ENCODE measurements at regions not wholly inside any gene's neighbourhood (a gene's known extent, or its start where the extent isn't known, plus 50 kb on each side); places are given as distances from the start of the nearest gene placed in this dataset.

DNA sequence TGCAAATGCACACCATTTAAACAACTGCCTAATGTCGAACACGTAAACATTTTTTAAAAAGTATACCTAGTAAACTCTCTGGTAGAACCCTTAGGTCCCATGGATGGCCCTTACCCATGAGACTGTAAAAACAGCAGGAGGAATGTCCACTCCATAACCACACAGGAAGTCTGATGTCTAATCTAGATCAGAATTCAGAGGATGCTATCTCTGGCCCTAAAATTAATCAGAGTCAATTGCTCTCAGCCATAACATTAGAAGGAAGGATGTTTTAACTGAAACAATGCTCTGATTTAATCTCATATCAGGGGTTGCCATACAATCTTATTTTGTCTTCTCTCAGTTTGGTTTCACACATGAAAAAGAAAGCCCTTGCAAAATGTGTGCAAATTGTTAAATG lies 416.3 kb upstream of the PIK3C3 start:
- TF ChIP-seq LARP7 (IDR thresholded peaks at IDR 0.05) (no peak), RELA (IDR thresholded peaks at IDR 0.05; ENCODE audit: borderline replicate concordance, partially characterized antibody) (no peak), SIN3A (IDR thresholded peaks at IDR 0.05; ENCODE audit: low read depth, low read length) (no peak), KDM1A (IDR thresholded peaks at IDR 0.05; ENCODE audit: borderline replicate concordance) (no peak), EED (IDR thresholded peaks at IDR 0.05; ENCODE audit: low read depth) (no peak), CBX5 (IDR thresholded peaks at IDR 0.05; ENCODE audit: low read depth) (no peak), EP300 (IDR thresholded peaks at IDR 0.05; ENCODE audit: borderline replicate concordance in 1 of 2, control insufficient read depth in 1 of 2, low read depth in 2 of 2, low read length in 2 of 2) (no peak), SMC3 (IDR thresholded peaks at IDR 0.05; ENCODE audit: borderline replicate concordance, low read length) (no peak), ETV6 (conservative IDR thresholded peaks at IDR 0.05 in 1 of 2, IDR thresholded peaks at IDR 0.05 in 1 of 2; ENCODE audit: borderline replicate concordance in 1 of 2, low read depth in 1 of 2) (no peak), BCL11A (IDR thresholded peaks at IDR 0.05; ENCODE audit: low read depth, low read length) (no peak), HCFC1 (IDR thresholded peaks at IDR 0.05; ENCODE audit: low read length) (no peak)
- TF ChIP-seq, protein P1, sequence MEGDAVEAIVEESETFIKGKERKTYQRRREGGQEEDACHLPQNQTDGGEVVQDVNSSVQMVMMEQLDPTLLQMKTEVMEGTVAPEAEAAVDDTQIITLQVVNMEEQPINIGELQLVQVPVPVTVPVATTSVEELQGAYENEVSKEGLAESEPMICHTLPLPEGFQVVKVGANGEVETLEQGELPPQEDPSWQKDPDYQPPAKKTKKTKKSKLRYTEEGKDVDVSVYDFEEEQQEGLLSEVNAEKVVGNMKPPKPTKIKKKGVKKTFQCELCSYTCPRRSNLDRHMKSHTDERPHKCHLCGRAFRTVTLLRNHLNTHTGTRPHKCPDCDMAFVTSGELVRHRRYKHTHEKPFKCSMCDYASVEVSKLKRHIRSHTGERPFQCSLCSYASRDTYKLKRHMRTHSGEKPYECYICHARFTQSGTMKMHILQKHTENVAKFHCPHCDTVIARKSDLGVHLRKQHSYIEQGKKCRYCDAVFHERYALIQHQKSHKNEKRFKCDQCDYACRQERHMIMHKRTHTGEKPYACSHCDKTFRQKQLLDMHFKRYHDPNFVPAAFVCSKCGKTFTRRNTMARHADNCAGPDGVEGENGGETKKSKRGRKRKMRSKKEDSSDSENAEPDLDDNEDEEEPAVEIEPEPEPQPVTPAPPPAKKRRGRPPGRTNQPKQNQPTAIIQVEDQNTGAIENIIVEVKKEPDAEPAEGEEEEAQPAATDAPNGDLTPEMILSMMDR (IDR thresholded peaks at IDR 0.05 in 2 of 3, conservative IDR thresholded peaks at IDR 0.05 in 1 of 3; ENCODE audit: control insufficient read depth in 2 of 3, extremely low read depth in 1 of 3, insufficient read depth in 1 of 3, low read depth in 3 of 3, low read length in 3 of 3) = no peak
- TF ChIP-seq, protein P2, sequence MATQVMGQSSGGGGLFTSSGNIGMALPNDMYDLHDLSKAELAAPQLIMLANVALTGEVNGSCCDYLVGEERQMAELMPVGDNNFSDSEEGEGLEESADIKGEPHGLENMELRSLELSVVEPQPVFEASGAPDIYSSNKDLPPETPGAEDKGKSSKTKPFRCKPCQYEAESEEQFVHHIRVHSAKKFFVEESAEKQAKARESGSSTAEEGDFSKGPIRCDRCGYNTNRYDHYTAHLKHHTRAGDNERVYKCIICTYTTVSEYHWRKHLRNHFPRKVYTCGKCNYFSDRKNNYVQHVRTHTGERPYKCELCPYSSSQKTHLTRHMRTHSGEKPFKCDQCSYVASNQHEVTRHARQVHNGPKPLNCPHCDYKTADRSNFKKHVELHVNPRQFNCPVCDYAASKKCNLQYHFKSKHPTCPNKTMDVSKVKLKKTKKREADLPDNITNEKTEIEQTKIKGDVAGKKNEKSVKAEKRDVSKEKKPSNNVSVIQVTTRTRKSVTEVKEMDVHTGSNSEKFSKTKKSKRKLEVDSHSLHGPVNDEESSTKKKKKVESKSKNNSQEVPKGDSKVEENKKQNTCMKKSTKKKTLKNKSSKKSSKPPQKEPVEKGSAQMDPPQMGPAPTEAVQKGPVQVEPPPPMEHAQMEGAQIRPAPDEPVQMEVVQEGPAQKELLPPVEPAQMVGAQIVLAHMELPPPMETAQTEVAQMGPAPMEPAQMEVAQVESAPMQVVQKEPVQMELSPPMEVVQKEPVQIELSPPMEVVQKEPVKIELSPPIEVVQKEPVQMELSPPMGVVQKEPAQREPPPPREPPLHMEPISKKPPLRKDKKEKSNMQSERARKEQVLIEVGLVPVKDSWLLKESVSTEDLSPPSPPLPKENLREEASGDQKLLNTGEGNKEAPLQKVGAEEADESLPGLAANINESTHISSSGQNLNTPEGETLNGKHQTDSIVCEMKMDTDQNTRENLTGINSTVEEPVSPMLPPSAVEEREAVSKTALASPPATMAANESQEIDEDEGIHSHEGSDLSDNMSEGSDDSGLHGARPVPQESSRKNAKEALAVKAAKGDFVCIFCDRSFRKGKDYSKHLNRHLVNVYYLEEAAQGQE (IDR thresholded peaks at IDR 0.05; ENCODE audit: low read depth, low read length) = no peak
- TF ChIP-seq, protein P3, sequence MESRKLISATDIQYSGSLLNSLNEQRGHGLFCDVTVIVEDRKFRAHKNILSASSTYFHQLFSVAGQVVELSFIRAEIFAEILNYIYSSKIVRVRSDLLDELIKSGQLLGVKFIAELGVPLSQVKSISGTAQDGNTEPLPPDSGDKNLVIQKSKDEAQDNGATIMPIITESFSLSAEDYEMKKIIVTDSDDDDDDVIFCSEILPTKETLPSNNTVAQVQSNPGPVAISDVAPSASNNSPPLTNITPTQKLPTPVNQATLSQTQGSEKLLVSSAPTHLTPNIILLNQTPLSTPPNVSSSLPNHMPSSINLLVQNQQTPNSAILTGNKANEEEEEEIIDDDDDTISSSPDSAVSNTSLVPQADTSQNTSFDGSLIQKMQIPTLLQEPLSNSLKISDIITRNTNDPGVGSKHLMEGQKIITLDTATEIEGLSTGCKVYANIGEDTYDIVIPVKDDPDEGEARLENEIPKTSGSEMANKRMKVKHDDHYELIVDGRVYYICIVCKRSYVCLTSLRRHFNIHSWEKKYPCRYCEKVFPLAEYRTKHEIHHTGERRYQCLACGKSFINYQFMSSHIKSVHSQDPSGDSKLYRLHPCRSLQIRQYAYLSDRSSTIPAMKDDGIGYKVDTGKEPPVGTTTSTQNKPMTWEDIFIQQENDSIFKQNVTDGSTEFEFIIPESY (IDR thresholded peaks at IDR 0.05) = no peak

Measured in GM12878 (cell line).